Stimulated activated CD4-positive, alpha-beta T cell treated with anti-CD3 and anti-CD28 coated beads, Interleukin-15, amount 100 ng/mL, for 1 hour (primary cell): ENCODE measurements at regions not wholly inside any gene's neighbourhood (a gene's known extent, or its start where the extent isn't known, plus 50 kb on each side); places are given as distances from the start of the nearest gene placed in this dataset.

Source experiments
- DNase-seq, 2 donors: peaks; one replicate each; pipeline ENCODE4 v3.0.0-alpha.2; 2020; ENCODE audit warnings: low read depth in 1 of 2, low spot score in 1 of 2

- no peak for DNase-seq
Observed at GRCh38 chr1:84759756-84760155, 69.5 kb upstream of the SSX2IP start.

GRCh38 chr1:84758968-84759491, 68.8 kb upstream of the SSX2IP start:
- DNase-seq, result no peak

- no peak for DNase-seq
Observed at GRCh38 chr1:84758476-84758875, 68.2 kb upstream of the SSX2IP start.

- DNase-seq, result no peak
Observed at GRCh38 chr1:84757301-84757700, 67.0 kb upstream of the SSX2IP start.

- no peak for DNase-seq
Observed at GRCh38 chr1:84756455-84757082, 66.3 kb upstream of the SSX2IP start.

- no peak for DNase-seq
Observed at GRCh38 chr1:84756001-84756400, 65.7 kb upstream of the SSX2IP start.

- DNase-seq, result no peak
Observed at GRCh38 chr1:84755216-84755615, 65.0 kb upstream of the SSX2IP start.

- DNase-seq, result no peak
Observed at GRCh38 chr1:84754386-84754703, 64.1 kb upstream of the SSX2IP start.

GRCh38 chr1:84753516-84754385, 63.5 kb upstream of the SSX2IP start:
- DNase-seq, result peak; percentile 50 to 64

- DNase-seq, result no peak
Observed at GRCh38 chr1:84750110-84750730, 60.0 kb upstream of the SSX2IP start.

GRCh38 chr1:84749427-84749826, 59.2 kb upstream of the SSX2IP start:
- no peak for DNase-seq

- DNase-seq, result no peak
Observed at GRCh38 chr1:84748364-84748763, 58.1 kb upstream of the SSX2IP start.

GRCh38 chr1:84745857-84746256, 55.6 kb upstream of the SSX2IP start:
- no peak for DNase-seq

- no peak for DNase-seq
Observed at GRCh38 chr1:84743896-84744295, 53.6 kb upstream of the SSX2IP start.

GRCh38 chr1:84742653-84743052, 52.4 kb upstream of the SSX2IP start:
- no peak for DNase-seq

GRCh38 chr1:84740050-84740714, 49.9 kb upstream of the SSX2IP start:
- no peak for DNase-seq
